Liver (tissue), 3 donors: ENCODE measurements at regions not wholly inside any gene's neighbourhood (a gene's known extent, or its start where the extent isn't known, plus 50 kb on each side); places are given as distances from the start of the nearest gene placed in this dataset.

ENCODE experiments used
- FOXA1 ChIP-seq: IDR thresholded peaks from 2 replicates; pipeline ENCODE4 v1.6.1; 2016; ENCODE audit warnings: antibody characterized with exemption
- GABPA ChIP-seq, 2 donors: IDR thresholded peaks in 1 of 2; conservative IDR thresholded peaks in 1 of 2; 2 replicates each; pipeline ENCODE4 v1.6.1; 2016; ENCODE audit warnings: antibody characterized with exemption in 2 of 2, mild to moderate bottlenecking in 1 of 2, moderate library complexity in 1 of 2
- NR2F2 ChIP-seq: IDR thresholded peaks from 2 replicates; pipeline ENCODE4 v1.6.1; 2016; ENCODE audit warnings: antibody characterized with exemption
- RXRA ChIP-seq, 2 donors: IDR thresholded peaks; 2 replicates each; pipeline ENCODE4 v1.6.1; 2017 to 2018; ENCODE audit warnings: antibody characterized with exemption in 2 of 2, mild to moderate bottlenecking in 1 of 2
- SP1 ChIP-seq: IDR thresholded peaks from 2 replicates; pipeline ENCODE4 v1.6.1; 2018; ENCODE audit warnings: antibody characterized with exemption, mild to moderate bottlenecking
- TAF1 ChIP-seq: conservative IDR thresholded peaks from 2 replicates; pipeline ENCODE4 v1.6.1; 2016; ENCODE audit warnings: antibody characterized with exemption, mild to moderate bottlenecking
- ZBTB33 ChIP-seq: IDR thresholded peaks from 2 replicates; pipeline ENCODE4 v1.6.1; 2016; ENCODE audit warnings: antibody characterized with exemption
- TF ChIP-seq, protein P1 (sequence below): fragments of 150-350 bp; IDR thresholded peaks from 2 replicates; pipeline ENCODE4 v1.5.1; 2017; ENCODE audit warnings: improper control_type of control experiment, low read depth, low read length; ENCODE audit not compliant: missing input control
- TF ChIP-seq, protein P2 (sequence below): IDR thresholded peaks from 2 replicates; pipeline ENCODE4 v1.6.1; 2016; ENCODE audit warnings: antibody characterized with exemption
- donor health status: healthy.
- donor health status: healthy.

DNA sequence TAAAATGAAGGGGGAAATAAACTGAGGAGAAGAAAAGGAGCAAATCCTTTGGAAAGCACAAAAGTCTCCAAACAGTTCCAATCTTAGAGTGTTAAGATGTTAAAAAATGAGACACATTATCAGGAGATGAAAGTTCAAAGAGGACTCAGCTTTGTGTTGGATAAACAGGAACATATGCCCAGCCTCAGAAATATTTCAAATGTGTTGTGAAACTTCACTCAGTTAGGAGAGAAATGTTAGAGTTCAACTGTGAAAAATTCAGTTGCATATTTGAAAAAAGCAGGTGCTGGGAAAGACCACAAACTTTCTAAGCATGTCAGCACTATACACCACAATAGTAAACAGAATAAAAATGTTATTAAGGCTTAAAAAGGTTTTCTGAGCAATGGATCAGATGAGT, 136.8 kb upstream of the PRKD1 start:
- TF ChIP-seq RXRA (IDR thresholded peaks at IDR 0.05): no peak
- TF ChIP-seq ZBTB33: no peak
- TF ChIP-seq, protein P1, sequence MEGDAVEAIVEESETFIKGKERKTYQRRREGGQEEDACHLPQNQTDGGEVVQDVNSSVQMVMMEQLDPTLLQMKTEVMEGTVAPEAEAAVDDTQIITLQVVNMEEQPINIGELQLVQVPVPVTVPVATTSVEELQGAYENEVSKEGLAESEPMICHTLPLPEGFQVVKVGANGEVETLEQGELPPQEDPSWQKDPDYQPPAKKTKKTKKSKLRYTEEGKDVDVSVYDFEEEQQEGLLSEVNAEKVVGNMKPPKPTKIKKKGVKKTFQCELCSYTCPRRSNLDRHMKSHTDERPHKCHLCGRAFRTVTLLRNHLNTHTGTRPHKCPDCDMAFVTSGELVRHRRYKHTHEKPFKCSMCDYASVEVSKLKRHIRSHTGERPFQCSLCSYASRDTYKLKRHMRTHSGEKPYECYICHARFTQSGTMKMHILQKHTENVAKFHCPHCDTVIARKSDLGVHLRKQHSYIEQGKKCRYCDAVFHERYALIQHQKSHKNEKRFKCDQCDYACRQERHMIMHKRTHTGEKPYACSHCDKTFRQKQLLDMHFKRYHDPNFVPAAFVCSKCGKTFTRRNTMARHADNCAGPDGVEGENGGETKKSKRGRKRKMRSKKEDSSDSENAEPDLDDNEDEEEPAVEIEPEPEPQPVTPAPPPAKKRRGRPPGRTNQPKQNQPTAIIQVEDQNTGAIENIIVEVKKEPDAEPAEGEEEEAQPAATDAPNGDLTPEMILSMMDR: no peak
- TF ChIP-seq SP1: no peak
- TF ChIP-seq, protein P2, sequence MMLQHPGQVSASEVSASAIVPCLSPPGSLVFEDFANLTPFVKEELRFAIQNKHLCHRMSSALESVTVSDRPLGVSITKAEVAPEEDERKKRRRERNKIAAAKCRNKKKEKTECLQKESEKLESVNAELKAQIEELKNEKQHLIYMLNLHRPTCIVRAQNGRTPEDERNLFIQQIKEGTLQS: no peak
- TF ChIP-seq TAF1: no peak
- TF ChIP-seq GABPA (IDR thresholded peaks at IDR 0.05 in 1 of 2, conservative IDR thresholded peaks at IDR 0.05 in 1 of 2): no peak
- TF ChIP-seq NR2F2: no peak
- TF ChIP-seq FOXA1: no peak
